HL-60 (cell line): ENCODE measurements at regions not wholly inside any gene's neighbourhood (a gene's known extent, or its start where the extent isn't known, plus 50 kb on each side); places are given as distances from the start of the nearest gene placed in this dataset.

ENCODE experiments used
- DNase-seq, 2 experiments: peaks; one replicate each; pipeline ENCODE4 v3.0.0-alpha.2; 2010 to 2020; ENCODE audit warnings: low read depth in 1 of 2, low spot score in 1 of 2
- H3K27ac ChIP-seq: fragments of 250-450 bp; sonication (Bioruptor Pico); replicated peaks from 2 replicates; pipeline ENCODE4 v1.5.1; 2020; ENCODE audit warnings: mild to moderate bottlenecking, moderate library complexity
- H3K27me3 ChIP-seq: fragments of 250-450 bp; sonication (Bioruptor Pico); 2 replicates; pipeline ENCODE4 v1.5.1; 2021; ENCODE audit warnings: mild to moderate bottlenecking, moderate library complexity; ENCODE audit not compliant: insufficient read depth, poor library complexity, severe bottlenecking
- H3K4me3 ChIP-seq: replicated peaks from 2 replicates; pipeline ENCODE4 v1.5.1; 2011; ENCODE audit warnings: mild to moderate bottlenecking, control low read depth, low read length; ENCODE audit not compliant: insufficient read depth
- GABPA ChIP-seq: IDR thresholded peaks from 2 replicates; pipeline ENCODE4 v1.6.1; 2012; ENCODE audit warnings: low read depth
- POLR2AphosphoS5 ChIP-seq: IDR thresholded peaks from 2 replicates; pipeline ENCODE4 v1.6.1; 2012; ENCODE audit warnings: low read depth
- SPI1 ChIP-seq: IDR thresholded peaks from 2 replicates; pipeline ENCODE4 v1.6.1; 2012; ENCODE audit warnings: low read depth, mild to moderate bottlenecking, borderline replicate concordance
- TF ChIP-seq, protein P1 (sequence below): IDR thresholded peaks from 2 replicates; pipeline ENCODE4 v1.6.1; 2012; ENCODE audit warnings: low read depth; ENCODE audit not compliant: insufficient replicate concordance
- TF ChIP-seq, protein P2 (sequence below): IDR thresholded peaks from one replicate; pipeline ENCODE4 v1.5.1; 2011; ENCODE audit warnings: low read length, control low read depth, inconsistent platforms; ENCODE audit not compliant: insufficient read depth

DNA sequence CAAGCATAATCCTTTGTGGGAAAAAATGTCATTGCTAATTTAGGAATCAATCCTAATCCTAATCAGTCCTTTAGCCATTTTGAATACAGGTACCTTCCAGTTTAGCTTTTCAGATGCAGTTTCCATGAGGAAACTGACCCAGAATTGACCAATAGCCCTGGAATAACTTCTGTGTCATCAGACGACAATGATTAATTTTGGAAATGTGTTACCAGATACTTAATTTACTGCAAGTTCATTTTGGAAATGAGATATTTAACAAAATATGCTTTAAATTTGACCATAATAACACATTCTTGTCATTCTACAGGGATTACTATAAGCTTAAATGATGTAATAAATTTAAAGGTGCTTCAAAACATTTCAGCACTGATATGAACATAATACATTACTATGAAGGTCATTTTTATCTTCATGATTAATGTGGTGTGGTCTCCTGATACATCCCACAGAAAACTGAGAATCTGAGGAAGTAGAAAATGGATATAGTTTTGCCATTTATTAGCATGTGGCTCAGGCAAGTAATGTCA is 129.8 kb upstream of the SH3BP4 start:
- TF ChIP-seq, protein P1, sequence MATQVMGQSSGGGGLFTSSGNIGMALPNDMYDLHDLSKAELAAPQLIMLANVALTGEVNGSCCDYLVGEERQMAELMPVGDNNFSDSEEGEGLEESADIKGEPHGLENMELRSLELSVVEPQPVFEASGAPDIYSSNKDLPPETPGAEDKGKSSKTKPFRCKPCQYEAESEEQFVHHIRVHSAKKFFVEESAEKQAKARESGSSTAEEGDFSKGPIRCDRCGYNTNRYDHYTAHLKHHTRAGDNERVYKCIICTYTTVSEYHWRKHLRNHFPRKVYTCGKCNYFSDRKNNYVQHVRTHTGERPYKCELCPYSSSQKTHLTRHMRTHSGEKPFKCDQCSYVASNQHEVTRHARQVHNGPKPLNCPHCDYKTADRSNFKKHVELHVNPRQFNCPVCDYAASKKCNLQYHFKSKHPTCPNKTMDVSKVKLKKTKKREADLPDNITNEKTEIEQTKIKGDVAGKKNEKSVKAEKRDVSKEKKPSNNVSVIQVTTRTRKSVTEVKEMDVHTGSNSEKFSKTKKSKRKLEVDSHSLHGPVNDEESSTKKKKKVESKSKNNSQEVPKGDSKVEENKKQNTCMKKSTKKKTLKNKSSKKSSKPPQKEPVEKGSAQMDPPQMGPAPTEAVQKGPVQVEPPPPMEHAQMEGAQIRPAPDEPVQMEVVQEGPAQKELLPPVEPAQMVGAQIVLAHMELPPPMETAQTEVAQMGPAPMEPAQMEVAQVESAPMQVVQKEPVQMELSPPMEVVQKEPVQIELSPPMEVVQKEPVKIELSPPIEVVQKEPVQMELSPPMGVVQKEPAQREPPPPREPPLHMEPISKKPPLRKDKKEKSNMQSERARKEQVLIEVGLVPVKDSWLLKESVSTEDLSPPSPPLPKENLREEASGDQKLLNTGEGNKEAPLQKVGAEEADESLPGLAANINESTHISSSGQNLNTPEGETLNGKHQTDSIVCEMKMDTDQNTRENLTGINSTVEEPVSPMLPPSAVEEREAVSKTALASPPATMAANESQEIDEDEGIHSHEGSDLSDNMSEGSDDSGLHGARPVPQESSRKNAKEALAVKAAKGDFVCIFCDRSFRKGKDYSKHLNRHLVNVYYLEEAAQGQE = no peak
- TF ChIP-seq, protein P2, sequence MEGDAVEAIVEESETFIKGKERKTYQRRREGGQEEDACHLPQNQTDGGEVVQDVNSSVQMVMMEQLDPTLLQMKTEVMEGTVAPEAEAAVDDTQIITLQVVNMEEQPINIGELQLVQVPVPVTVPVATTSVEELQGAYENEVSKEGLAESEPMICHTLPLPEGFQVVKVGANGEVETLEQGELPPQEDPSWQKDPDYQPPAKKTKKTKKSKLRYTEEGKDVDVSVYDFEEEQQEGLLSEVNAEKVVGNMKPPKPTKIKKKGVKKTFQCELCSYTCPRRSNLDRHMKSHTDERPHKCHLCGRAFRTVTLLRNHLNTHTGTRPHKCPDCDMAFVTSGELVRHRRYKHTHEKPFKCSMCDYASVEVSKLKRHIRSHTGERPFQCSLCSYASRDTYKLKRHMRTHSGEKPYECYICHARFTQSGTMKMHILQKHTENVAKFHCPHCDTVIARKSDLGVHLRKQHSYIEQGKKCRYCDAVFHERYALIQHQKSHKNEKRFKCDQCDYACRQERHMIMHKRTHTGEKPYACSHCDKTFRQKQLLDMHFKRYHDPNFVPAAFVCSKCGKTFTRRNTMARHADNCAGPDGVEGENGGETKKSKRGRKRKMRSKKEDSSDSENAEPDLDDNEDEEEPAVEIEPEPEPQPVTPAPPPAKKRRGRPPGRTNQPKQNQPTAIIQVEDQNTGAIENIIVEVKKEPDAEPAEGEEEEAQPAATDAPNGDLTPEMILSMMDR = no peak
- TF ChIP-seq SPI1 = no peak
- TF ChIP-seq GABPA = no peak
- no peak for TF ChIP-seq POLR2AphosphoS5

DNA sequence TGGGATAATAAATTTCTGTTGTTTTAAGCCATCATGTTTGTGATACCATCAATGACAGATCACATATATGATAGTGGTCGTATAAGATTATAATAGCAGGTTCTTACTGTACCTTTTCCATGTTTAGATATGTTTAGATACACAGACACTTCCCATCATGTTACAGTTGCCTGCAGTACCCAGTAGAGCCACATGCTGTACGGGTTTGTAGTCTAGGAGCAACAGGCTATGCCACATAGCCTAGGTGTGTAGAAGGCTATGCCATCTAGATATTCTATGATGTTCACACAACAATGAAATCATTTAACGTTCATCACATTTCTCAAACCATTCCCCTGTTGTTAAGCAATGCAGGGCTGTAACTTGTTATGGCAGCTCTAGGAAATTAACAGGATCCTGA is 132.9 kb upstream of the SH3BP4 start:
- no peak for DNase-seq
- Histone ChIP-seq H3K27me3 (no peaks in the 10 kb centered on the region), H3K27ac (no peak overlapping the region), H3K4me3 (no peak overlapping the region)
- TF ChIP-seq, protein P1 = no peak
- TF ChIP-seq GABPA = no peak
- no peak for TF ChIP-seq SPI1
- TF ChIP-seq POLR2AphosphoS5 = no peak
- TF ChIP-seq, protein P2 = no peak

More for the DNA sequence above, 129.8 kb upstream of the SH3BP4 start:
- Histone ChIP-seq H3K27ac (no peak overlapping the region), H3K27me3 (no peaks in the 10 kb centered on the region), H3K4me3 (no peak overlapping the region)
- no peak for DNase-seq

DNA sequence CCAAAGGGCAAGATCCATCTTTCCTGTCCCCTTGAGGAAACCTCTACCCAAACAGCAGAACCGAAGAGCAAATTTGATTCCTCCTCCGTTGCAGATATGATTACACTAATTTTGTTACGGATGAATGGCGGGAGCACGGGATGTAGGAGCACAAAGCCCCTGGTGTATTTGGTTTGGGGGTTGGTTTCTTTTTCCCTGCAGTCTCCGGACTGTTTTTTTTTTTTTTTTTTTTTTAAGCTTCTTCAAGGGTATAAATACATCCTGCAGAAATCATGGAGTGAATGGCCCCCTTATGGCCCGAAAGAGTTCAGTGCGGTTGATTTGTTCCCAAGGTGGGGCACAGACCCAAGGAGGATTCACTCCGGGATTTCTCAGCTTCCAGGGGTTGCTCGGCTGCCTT is 135.3 kb upstream of the SH3BP4 start:
- Histone ChIP-seq H3K27ac (no peak overlapping the region), H3K4me3 (no peak overlapping the region), H3K27me3 (no peaks in the 10 kb centered on the region)
- DNase-seq = no peak
- TF ChIP-seq GABPA (no peak), SPI1 (no peak), POLR2AphosphoS5 (no peak)
- TF ChIP-seq, protein P2 = no peak
- TF ChIP-seq, protein P1 = no peak
